ENCODE measurements at regions not wholly inside any gene's neighbourhood (a gene's known extent, or its start where the extent isn't known, plus 50 kb on each side); places are given as distances from the start of the nearest gene placed in this dataset.

- DNase-seq (ENCODE audit: low spot score): no peak
Observed at GRCh38 chr13:89737051-89737450, 1610.4 kb upstream of the MIR17HG start.

GRCh38 chr13:89738072-89738471 is 1609.4 kb upstream of the MIR17HG start:
- no peak for DNase-seq (ENCODE audit: low spot score)

GRCh38 chr13:89740994-89741685 is 1606.3 kb upstream of the MIR17HG start:
- DNase-seq (ENCODE audit: low spot score): no peak

- no peak for DNase-seq (ENCODE audit: low spot score)
Observed at GRCh38 chr13:89746554-89746953, 1600.9 kb upstream of the MIR17HG start.

GRCh38 chr13:89748716-89749115 is 1598.8 kb upstream of the MIR17HG start:
- no peak for DNase-seq (ENCODE audit: low spot score)

GRCh38 chr13:89749888-89750287 is 1597.6 kb upstream of the MIR17HG start:
- no peak for DNase-seq (ENCODE audit: low spot score)

GRCh38 chr13:89750371-89750770 is 1597.1 kb upstream of the MIR17HG start:
- no peak for DNase-seq (ENCODE audit: low spot score)

- no peak for DNase-seq (ENCODE audit: low spot score)
Observed at GRCh38 chr13:89751432-89751930, 1596.0 kb upstream of the MIR17HG start.

GRCh38 chr13:89752394-89752793 is 1595.1 kb upstream of the MIR17HG start:
- DNase-seq (ENCODE audit: low spot score): no peak

- no peak for DNase-seq (ENCODE audit: low spot score)
Observed at GRCh38 chr13:89755729-89756492, 1591.6 kb upstream of the MIR17HG start.

- no peak for DNase-seq (ENCODE audit: low spot score)
Observed at GRCh38 chr13:89763005-89763404, 1584.5 kb upstream of the MIR17HG start.

GRCh38 chr13:89783221-89783755 is 1564.2 kb upstream of the MIR17HG start:
- no peak for DNase-seq (ENCODE audit: low spot score)

GRCh38 chr13:89784161-89784809 is 1563.2 kb upstream of the MIR17HG start:
- DNase-seq (ENCODE audit: low spot score): no peak

GRCh38 chr13:89786531-89786930 is 1561.0 kb upstream of the MIR17HG start:
- DNase-seq (ENCODE audit: low spot score): no peak

GRCh38 chr13:89790696-89791095 is 1556.8 kb upstream of the MIR17HG start:
- DNase-seq (ENCODE audit: low spot score): no peak

- DNase-seq (ENCODE audit: low spot score): no peak
Observed at GRCh38 chr13:89791971-89792630, 1555.4 kb upstream of the MIR17HG start.

GRCh38 chr13:89796196-89796595 is 1551.3 kb upstream of the MIR17HG start:
- DNase-seq (ENCODE audit: low spot score): no peak

- DNase-seq (ENCODE audit: low spot score): no peak
Observed at GRCh38 chr13:89803839-89804238, 1543.6 kb upstream of the MIR17HG start.

- DNase-seq (ENCODE audit: low spot score): no peak
Observed at GRCh38 chr13:89806594-89806993, 1540.9 kb upstream of the MIR17HG start.

GRCh38 chr13:89812856-89813255 is 1534.6 kb upstream of the MIR17HG start:
- no peak for DNase-seq (ENCODE audit: low spot score)

GRCh38 chr13:89816404-89816803 is 1531.1 kb upstream of the MIR17HG start:
- DNase-seq (ENCODE audit: low spot score): no peak

GRCh38 chr13:89822467-89822866 is 1525.0 kb upstream of the MIR17HG start:
- no peak for DNase-seq (ENCODE audit: low spot score)
